ENCODE measurements at regions not wholly inside any gene's neighbourhood (a gene's known extent, or its start where the extent isn't known, plus 50 kb on each side); places are given as distances from the start of the nearest gene placed in this dataset.

DNA sequence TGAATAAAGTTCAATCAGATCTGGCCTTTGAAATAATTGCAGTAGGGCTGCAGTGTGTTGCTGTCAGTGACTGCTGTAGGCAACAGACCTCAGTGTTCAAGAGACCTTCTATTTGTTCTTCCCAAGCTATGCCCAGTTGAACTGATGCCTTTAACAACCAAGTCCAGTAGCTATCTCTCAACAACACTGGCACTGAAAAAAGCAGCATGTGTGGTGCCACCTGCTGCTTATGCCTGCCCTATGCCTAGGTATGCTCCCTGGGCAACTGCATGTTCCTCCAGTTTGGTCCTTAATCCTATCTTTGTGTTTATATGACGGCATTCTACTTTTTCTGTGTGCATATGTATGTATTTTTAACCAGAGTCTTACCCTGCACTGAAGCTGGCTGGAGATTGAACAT, 523.9 kb upstream of the MEX3C start:
- TF ChIP-seq, protein P1, sequence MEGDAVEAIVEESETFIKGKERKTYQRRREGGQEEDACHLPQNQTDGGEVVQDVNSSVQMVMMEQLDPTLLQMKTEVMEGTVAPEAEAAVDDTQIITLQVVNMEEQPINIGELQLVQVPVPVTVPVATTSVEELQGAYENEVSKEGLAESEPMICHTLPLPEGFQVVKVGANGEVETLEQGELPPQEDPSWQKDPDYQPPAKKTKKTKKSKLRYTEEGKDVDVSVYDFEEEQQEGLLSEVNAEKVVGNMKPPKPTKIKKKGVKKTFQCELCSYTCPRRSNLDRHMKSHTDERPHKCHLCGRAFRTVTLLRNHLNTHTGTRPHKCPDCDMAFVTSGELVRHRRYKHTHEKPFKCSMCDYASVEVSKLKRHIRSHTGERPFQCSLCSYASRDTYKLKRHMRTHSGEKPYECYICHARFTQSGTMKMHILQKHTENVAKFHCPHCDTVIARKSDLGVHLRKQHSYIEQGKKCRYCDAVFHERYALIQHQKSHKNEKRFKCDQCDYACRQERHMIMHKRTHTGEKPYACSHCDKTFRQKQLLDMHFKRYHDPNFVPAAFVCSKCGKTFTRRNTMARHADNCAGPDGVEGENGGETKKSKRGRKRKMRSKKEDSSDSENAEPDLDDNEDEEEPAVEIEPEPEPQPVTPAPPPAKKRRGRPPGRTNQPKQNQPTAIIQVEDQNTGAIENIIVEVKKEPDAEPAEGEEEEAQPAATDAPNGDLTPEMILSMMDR (IDR thresholded peaks at IDR 0.05), result no peak
- TF ChIP-seq POLR2A (IDR thresholded peaks at IDR 0.05), result no peak
- no peak for TF ChIP-seq POLR2AphosphoS5 (IDR thresholded peaks at IDR 0.05)
